ENCODE measurements at regions not wholly inside any gene's neighbourhood (a gene's known extent, or its start where the extent isn't known, plus 50 kb on each side); places are given as distances from the start of the nearest gene placed in this dataset.

DNA sequence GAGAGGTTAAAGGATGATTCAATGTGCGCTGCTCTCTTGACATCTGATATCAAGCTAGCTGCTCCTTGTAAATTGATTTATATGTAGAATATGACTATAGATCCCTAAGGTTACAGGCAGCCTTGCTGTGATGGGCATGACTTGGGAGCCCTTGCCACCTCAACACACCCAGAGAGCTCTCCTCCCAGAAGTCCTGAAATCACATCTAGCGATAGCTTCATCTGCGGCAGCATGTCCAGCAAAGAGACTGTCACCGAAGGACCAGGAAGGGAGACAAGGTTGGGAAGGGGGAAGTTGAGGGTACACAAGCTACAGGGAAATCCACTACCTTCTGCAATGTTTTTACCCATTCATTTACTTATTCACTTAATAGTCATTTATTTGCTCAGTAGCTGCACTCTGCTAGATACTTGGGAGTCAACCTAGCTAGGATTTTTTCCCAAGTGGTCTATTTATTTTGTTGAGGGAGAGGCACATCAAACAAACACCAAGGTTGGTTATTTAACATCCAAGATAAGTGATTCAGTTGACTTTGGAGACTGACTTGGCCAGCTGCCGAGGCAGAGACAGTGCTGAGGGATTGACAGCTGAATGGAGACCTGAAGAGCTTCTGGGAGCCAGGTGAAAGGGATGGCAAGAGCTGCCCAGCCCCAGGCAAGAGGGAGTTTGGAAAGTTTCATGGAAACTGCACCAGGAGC lies 205.8 kb upstream of the IL12A start:
- TF ChIP-seq, protein P1, sequence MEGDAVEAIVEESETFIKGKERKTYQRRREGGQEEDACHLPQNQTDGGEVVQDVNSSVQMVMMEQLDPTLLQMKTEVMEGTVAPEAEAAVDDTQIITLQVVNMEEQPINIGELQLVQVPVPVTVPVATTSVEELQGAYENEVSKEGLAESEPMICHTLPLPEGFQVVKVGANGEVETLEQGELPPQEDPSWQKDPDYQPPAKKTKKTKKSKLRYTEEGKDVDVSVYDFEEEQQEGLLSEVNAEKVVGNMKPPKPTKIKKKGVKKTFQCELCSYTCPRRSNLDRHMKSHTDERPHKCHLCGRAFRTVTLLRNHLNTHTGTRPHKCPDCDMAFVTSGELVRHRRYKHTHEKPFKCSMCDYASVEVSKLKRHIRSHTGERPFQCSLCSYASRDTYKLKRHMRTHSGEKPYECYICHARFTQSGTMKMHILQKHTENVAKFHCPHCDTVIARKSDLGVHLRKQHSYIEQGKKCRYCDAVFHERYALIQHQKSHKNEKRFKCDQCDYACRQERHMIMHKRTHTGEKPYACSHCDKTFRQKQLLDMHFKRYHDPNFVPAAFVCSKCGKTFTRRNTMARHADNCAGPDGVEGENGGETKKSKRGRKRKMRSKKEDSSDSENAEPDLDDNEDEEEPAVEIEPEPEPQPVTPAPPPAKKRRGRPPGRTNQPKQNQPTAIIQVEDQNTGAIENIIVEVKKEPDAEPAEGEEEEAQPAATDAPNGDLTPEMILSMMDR (IDR thresholded peaks at IDR 0.05) = no peak
- TF ChIP-seq POLR2A (IDR thresholded peaks at IDR 0.05) (no peak), POLR2AphosphoS5 (IDR thresholded peaks at IDR 0.05) (no peak)
